ENCODE measurements at regions not wholly inside any gene's neighbourhood (a gene's known extent, or its start where the extent isn't known, plus 50 kb on each side); places are given as distances from the start of the nearest gene placed in this dataset.

- peak overlapping the region; percentile 70 for H3K27ac ChIP-seq
- TF ChIP-seq, protein P1, sequence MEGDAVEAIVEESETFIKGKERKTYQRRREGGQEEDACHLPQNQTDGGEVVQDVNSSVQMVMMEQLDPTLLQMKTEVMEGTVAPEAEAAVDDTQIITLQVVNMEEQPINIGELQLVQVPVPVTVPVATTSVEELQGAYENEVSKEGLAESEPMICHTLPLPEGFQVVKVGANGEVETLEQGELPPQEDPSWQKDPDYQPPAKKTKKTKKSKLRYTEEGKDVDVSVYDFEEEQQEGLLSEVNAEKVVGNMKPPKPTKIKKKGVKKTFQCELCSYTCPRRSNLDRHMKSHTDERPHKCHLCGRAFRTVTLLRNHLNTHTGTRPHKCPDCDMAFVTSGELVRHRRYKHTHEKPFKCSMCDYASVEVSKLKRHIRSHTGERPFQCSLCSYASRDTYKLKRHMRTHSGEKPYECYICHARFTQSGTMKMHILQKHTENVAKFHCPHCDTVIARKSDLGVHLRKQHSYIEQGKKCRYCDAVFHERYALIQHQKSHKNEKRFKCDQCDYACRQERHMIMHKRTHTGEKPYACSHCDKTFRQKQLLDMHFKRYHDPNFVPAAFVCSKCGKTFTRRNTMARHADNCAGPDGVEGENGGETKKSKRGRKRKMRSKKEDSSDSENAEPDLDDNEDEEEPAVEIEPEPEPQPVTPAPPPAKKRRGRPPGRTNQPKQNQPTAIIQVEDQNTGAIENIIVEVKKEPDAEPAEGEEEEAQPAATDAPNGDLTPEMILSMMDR (IDR thresholded peaks at IDR 0.05) = no peak
- no peak for TF ChIP-seq ZFX (IDR thresholded peaks at IDR 0.05; ENCODE audit: borderline replicate concordance)
These were observed 319.7 kb upstream of the POM121L12 start for GRCh38 chr7:52715701-52716100.

DNA sequence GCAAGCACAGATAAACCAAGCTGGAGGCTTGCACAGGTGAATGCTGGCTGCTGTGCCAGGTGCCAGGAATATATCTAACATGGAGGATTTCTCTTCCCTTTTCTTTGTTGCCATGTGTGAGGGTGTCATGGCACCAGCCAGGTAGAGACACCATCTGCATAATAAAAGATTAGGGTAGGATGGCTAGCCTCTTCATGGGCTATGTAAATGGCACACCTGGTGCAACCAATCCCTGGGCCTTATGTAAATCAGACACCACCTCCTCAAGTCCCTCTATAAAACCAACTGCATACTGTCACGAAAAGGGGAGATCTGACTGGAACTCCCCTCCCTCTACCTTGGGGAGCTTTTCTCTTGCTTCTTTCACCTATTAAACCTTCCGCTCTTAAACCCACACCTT lies 322.5 kb upstream of the POM121L12 start:
- H3K27ac ChIP-seq = no peak overlapping the region
- TF ChIP-seq, protein P1 (IDR thresholded peaks at IDR 0.05) = no peak
- no peak for TF ChIP-seq ZFX (IDR thresholded peaks at IDR 0.05; ENCODE audit: borderline replicate concordance)

- TF ChIP-seq, protein P1 (IDR thresholded peaks at IDR 0.05) = no peak
- TF ChIP-seq ZFX (IDR thresholded peaks at IDR 0.05; ENCODE audit: borderline replicate concordance) = no peak
- no peak overlapping the region for H3K27ac ChIP-seq
These were observed 323.5 kb upstream of the POM121L12 start for GRCh38 chr7:52711951-52712350.

- TF ChIP-seq ZFX (IDR thresholded peaks at IDR 0.05; ENCODE audit: borderline replicate concordance) = no peak
- TF ChIP-seq, protein P1 (IDR thresholded peaks at IDR 0.05) = no peak
These were observed 326.6 kb upstream of the POM121L12 start for GRCh38 chr7:52708846-52709245.

GRCh38 chr7:52705768-52706167 lies 329.7 kb upstream of the POM121L12 start:
- H3K27ac ChIP-seq = no peak overlapping the region
- TF ChIP-seq, protein P1 (IDR thresholded peaks at IDR 0.05) = no peak
- no peak for TF ChIP-seq ZFX (IDR thresholded peaks at IDR 0.05; ENCODE audit: borderline replicate concordance)

More at GRCh38 chr7:52708846-52709245, 326.6 kb upstream of the POM121L12 start:
- H3K27ac ChIP-seq = no peak overlapping the region

GRCh38 chr7:52700349-52700748 lies 335.1 kb upstream of the POM121L12 start:
- no peak overlapping the region for H3K27ac ChIP-seq
- TF ChIP-seq ZFX (IDR thresholded peaks at IDR 0.05; ENCODE audit: borderline replicate concordance) = no peak
- TF ChIP-seq, protein P1 (IDR thresholded peaks at IDR 0.05) = no peak

DNA sequence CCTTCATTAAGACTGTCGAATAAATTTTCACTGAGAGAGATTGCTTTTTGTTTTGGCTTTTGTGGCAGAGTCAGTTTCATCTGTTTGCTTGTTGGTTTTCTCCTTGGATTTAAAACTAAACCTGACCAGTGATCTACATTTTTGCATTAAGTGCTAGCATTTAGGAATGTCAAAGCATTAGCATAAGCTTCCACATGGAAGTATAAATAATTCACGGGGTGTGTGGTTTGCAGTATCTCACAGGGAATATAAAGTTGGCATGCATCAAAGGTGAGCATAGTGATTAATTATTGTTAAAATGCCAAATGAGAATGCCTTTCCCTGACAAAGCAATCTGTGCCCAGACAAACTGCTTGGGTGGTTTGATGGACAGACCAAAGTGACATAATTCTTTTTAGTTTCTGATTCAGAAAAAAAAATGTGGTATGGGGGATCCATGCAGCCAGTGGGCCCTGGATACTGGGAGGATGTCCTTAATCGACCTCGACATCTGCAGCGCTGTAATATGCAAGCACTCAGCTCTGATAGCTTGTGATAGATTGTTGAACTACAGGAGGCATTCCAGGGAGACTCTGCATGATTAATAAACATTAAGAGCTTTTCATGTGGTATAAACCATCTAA lies 339.3 kb upstream of the POM121L12 start:
- TF ChIP-seq, protein P1 (IDR thresholded peaks at IDR 0.05) = no peak
- TF ChIP-seq ZFX (IDR thresholded peaks at IDR 0.05; ENCODE audit: borderline replicate concordance) = no peak
- H3K27ac ChIP-seq = no peak overlapping the region

All from 22Rv1 (cell line).